CD14-positive monocyte (primary cell): ENCODE measurements at regions not wholly inside any gene's neighbourhood (a gene's known extent, or its start where the extent isn't known, plus 50 kb on each side); places are given as distances from the start of the nearest gene placed in this dataset.

Source experiments
- DNase-seq, 3 donors: peaks; one replicate each; pipeline ENCODE4 v3.0.0-alpha.2; 2011 to 2022
- H2AFZ ChIP-seq: 2 replicates; pipeline ENCODE4 v1.6.0; 2012; ENCODE audit warnings: mild to moderate bottlenecking, low read depth, low read length, inconsistent platforms; ENCODE audit not compliant: insufficient read depth, poor library complexity, severe bottlenecking
- H3K27ac ChIP-seq, 2 donors: 1 replicate in 1 of 2; 2 replicates in 1 of 2; pipeline ENCODE4 v1.5.1; 2012 to 2013; ENCODE audit warnings: low read length in 2 of 2, control low read depth in 1 of 2, inconsistent platforms in 1 of 2, low read depth in 1 of 2, mild to moderate bottlenecking in 1 of 2
- H3K27me3 ChIP-seq, 2 donors: one replicate each; pipeline versions ENCODE4 v1.6.0 to v1.6.1; 2011 to 2013; ENCODE audit warnings: low read length in 2 of 2; ENCODE audit not compliant: control insufficient read depth in 2 of 2, insufficient read depth in 2 of 2
- H3K36me3 ChIP-seq, 2 donors: replicated peaks in 1 of 2; 1 replicate in 1 of 2; 2 replicates in 1 of 2; pipeline versions ENCODE4 v1.5.1 to v1.6.1; 2012 to 2013; ENCODE audit warnings: low read length in 2 of 2, control low read depth in 1 of 2, inconsistent platforms in 1 of 2, mild to moderate bottlenecking in 1 of 2; ENCODE audit not compliant: insufficient read depth in 2 of 2, control insufficient read depth in 1 of 2
- H3K4me1 ChIP-seq, 2 donors: 1 replicate in 1 of 2; 2 replicates in 1 of 2; pipeline versions ENCODE4 v1.5.1 to v1.6.1; 2012 to 2013; ENCODE audit warnings: low read length in 2 of 2, control low read depth in 1 of 2, inconsistent platforms in 1 of 2, mild to moderate bottlenecking in 1 of 2, moderate library complexity in 1 of 2; ENCODE audit not compliant: insufficient read depth in 2 of 2, control insufficient read depth in 1 of 2
- H3K4me2 ChIP-seq: replicated peaks from 2 replicates; pipeline ENCODE3; 2012; ENCODE audit warnings: low read length, moderate library complexity, mild to moderate bottlenecking; ENCODE audit not compliant: poor library complexity, severe bottlenecking; ENCODE audit errors: extremely low read depth
- H3K4me3 ChIP-seq, 3 experiments: fragments of 200-600 bp in 1 of 3; sonication (generic) in 1 of 3; replicated peaks in 1 of 3; 1 replicate in 2 of 3; 2 replicates in 1 of 3; pipeline ENCODE4 v1.5.1; 2011 to 2013; ENCODE audit warnings: low read length in 3 of 3, mild to moderate bottlenecking in 3 of 3, control low read depth in 2 of 3, low read depth in 2 of 3, inconsistent platforms in 1 of 3, moderate library complexity in 1 of 3
- H3K79me2 ChIP-seq: 2 replicates; pipeline ENCODE4 v1.6.0; 2012; ENCODE audit warnings: mild to moderate bottlenecking, control low read depth, inconsistent platforms, low read length, moderate library complexity; ENCODE audit not compliant: insufficient read depth
- H3K9ac ChIP-seq: 2 replicates; pipeline ENCODE4 v1.6.0; 2017; ENCODE audit warnings: low read length, mild to moderate bottlenecking; ENCODE audit not compliant: insufficient read depth, poor library complexity, severe bottlenecking
- H3K9me3 ChIP-seq, 2 donors: replicated peaks in 1 of 2; 1 replicate in 1 of 2; 2 replicates in 1 of 2; pipeline versions ENCODE4 v1.5.1 to v1.6.1; 2012 to 2013; ENCODE audit warnings: low read length in 2 of 2, control low read depth in 1 of 2; ENCODE audit not compliant: control insufficient read depth in 1 of 2, insufficient read depth in 1 of 2
- H4K20me1 ChIP-seq: 2 replicates; pipeline ENCODE4 v1.6.0; 2012; ENCODE audit warnings: mild to moderate bottlenecking, low read length, control low read depth, moderate library complexity; ENCODE audit not compliant: insufficient read depth
- H3K27ac Mint-ChIP-seq, 7 donors: one replicate each; pipeline ENCODE4 v1.8.0; 2020; ENCODE audit warnings: mild to moderate bottlenecking in 7 of 7, mixed read lengths in 7 of 7, moderate library complexity in 6 of 7, inconsistent platforms in 2 of 7
- H3K27me3 Mint-ChIP-seq, 3 donors: one replicate each; pipeline ENCODE4 v1.8.0; 2021 to 2022; ENCODE audit warnings: low read depth in 3 of 3, mild to moderate bottlenecking in 3 of 3, mixed read lengths in 3 of 3, moderate library complexity in 3 of 3, inconsistent platforms in 1 of 3
- H3K36me3 Mint-ChIP-seq, 2 donors: one replicate each; pipeline ENCODE4 v1.8.0; 2020; ENCODE audit warnings: mixed read lengths in 2 of 2, inconsistent platforms in 1 of 2, mild to moderate bottlenecking in 1 of 2
- H3K4me1 Mint-ChIP-seq: one replicate; pipeline ENCODE4 v1.8.0; 2020; ENCODE audit warnings: mild to moderate bottlenecking, mixed read lengths
- H3K4me3 Mint-ChIP-seq, 2 donors: one replicate each; pipeline ENCODE4 v1.8.0; 2020; ENCODE audit warnings: mild to moderate bottlenecking in 2 of 2, mixed read lengths in 2 of 2, moderate library complexity in 1 of 2
- H3K9me3 Mint-ChIP-seq, 7 donors: one replicate each; pipeline ENCODE4 v1.8.0; 2020 to 2022; ENCODE audit warnings: mixed read lengths in 7 of 7, mild to moderate bottlenecking in 6 of 7, moderate library complexity in 6 of 7, inconsistent platforms in 2 of 7
- WGBS: methylation state at CpG from one replicate; pipeline ENCODE4 v1.1.5; 2013; ENCODE audit warnings: missing lambda C conversion rate; ENCODE audit not compliant: insufficient coverage; 5-methylcytosine and 5-hydroxymethylcytosine counted together
- intact Hi-C, 2 donors: fragments of 100-400 bp; cut with micrococcal nuclease; formaldehyde crosslinking; loops; one replicate each; pipeline versions ENCODE4 v1.15.0 to v1.15.1; 2023
- TF ChIP-seq, protein P1 (sequence below): fragments of 200-600 bp; IDR thresholded peaks from one replicate; pipeline ENCODE4 v1.8.0; 2022; ENCODE audit warnings: antibody characterized with exemption, mild to moderate bottlenecking

- Histone ChIP-seq H3K27ac (no peak overlapping the region), H3K36me3 (no peaks in the 10 kb centered on the region), H3K9me3 (no peaks in the 10 kb centered on the region), H3K4me3 (no peak overlapping the region), H3K27me3 (peaks cover 0 to 15% of the 10 kb centered on the region in 2 donors), H3K79me2 (no peaks in the 10 kb centered on the region), H3K9ac (no peak overlapping the region), H2AFZ (no peak overlapping the region), H3K4me2 (no peak overlapping the region), H3K4me1 (no peaks in the 10 kb centered on the region), H4K20me1 (no peaks in the 10 kb centered on the region)
- intact Hi-C loops: no loop called here
- no CpG with 5 or more reads among the region's 2 CpGs for WGBS
- H3K27ac Mint-ChIP-seq: no peak overlapping the region
- peaks cover 7 to 15% (median 14%) of the 10 kb centered on the region in 3 donors for H3K27me3 Mint-ChIP-seq
- TF ChIP-seq, protein P1, sequence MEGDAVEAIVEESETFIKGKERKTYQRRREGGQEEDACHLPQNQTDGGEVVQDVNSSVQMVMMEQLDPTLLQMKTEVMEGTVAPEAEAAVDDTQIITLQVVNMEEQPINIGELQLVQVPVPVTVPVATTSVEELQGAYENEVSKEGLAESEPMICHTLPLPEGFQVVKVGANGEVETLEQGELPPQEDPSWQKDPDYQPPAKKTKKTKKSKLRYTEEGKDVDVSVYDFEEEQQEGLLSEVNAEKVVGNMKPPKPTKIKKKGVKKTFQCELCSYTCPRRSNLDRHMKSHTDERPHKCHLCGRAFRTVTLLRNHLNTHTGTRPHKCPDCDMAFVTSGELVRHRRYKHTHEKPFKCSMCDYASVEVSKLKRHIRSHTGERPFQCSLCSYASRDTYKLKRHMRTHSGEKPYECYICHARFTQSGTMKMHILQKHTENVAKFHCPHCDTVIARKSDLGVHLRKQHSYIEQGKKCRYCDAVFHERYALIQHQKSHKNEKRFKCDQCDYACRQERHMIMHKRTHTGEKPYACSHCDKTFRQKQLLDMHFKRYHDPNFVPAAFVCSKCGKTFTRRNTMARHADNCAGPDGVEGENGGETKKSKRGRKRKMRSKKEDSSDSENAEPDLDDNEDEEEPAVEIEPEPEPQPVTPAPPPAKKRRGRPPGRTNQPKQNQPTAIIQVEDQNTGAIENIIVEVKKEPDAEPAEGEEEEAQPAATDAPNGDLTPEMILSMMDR: no peak
- DNase-seq: no peak
- no peaks in the 10 kb centered on the region for H3K9me3 Mint-ChIP-seq
- no peaks in the 10 kb centered on the region for H3K4me1 Mint-ChIP-seq
- H3K36me3 Mint-ChIP-seq: no peaks in the 10 kb centered on the region
- H3K4me3 Mint-ChIP-seq: no peak overlapping the region
Measured at GRCh38 chrX:110983024-110983423, 113.0 kb upstream of the PAK3 start.

DNA sequence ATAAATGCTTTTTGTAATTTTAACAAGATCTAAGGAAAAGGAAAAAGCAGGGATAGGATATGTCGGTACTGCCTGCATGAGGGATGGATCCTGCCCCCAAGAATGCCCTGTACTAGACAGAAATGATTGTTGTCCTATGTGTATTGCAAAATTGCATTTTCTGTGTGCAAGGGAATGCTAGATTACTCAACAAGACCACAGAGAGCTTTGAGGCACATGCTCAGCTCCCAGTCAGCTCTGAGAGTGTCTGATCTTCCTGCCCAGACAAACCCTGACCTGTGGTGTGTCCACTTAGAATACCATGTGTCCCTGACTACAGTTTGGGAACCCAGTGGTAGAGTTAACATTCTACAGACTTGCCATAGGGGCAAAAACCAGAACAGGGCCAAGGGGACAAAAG lies 129.2 kb upstream of the PAK3 start:
- no peaks in the 10 kb centered on the region for H3K9me3 ChIP-seq
- WGBS: no CpG with 5 or more reads among the region's 1 CpG
- Mint-ChIP-seq H3K9me3 (peaks cover 0 to 2% (median 0%) of the 10 kb centered on the region in 7 donors), H3K4me1 (peaks cover 5% of the 10 kb centered on the region), H3K27me3 (peaks cover 0 to 3% (median 2%) of the 10 kb centered on the region in 3 donors), H3K27ac (no peak overlapping the region), H3K4me3 (no peak overlapping the region), H3K36me3 (no peaks in the 10 kb centered on the region)
- no peak overlapping the region for H2AFZ ChIP-seq
- no peak overlapping the region for H3K9ac ChIP-seq
- intact Hi-C loops: no loop called here
- H4K20me1 ChIP-seq: no peaks in the 10 kb centered on the region
- H3K36me3 ChIP-seq: no peaks in the 10 kb centered on the region
- H3K4me2 ChIP-seq: no peak overlapping the region
- no peaks in the 10 kb centered on the region for H3K4me1 ChIP-seq
- H3K4me3 ChIP-seq: no peak overlapping the region
- TF ChIP-seq, protein P1: no peak
- DNase-seq: no peak
- no peak overlapping the region for H3K27ac ChIP-seq
- no peaks in the 10 kb centered on the region for H3K27me3 ChIP-seq
- H3K79me2 ChIP-seq: no peaks in the 10 kb centered on the region
